B cell (primary cell): ENCODE measurements at regions not wholly inside any gene's neighbourhood (a gene's known extent, or its start where the extent isn't known, plus 50 kb on each side); places are given as distances from the start of the nearest gene placed in this dataset.

Experiments used
- ATAC-seq: fragments of 200-7000 bp; cut with Tn5 transposase; one replicate; pipeline ENCODE4 v1.10.0; 2021; ENCODE audit warnings: low read depth, mild to moderate bottlenecking, moderate number of reproducible peaks, moderate library complexity
- CTCF ChIA-PET: fragments of 350-600 bp; sonication (Branson Sonifier 250); formaldehyde crosslinking; loops from one replicate; lab custom pipeline; 2021; ENCODE audit warnings: antibody characterized with exemption, inconsistent platforms; lab: Charles Lee
- POLR2A ChIA-PET: fragments of 350-600 bp; sonication (Branson Sonifier 250); formaldehyde crosslinking; loops from one replicate; lab custom pipeline; 2021; ENCODE audit warnings: antibody characterized with exemption; lab: Charles Lee
- DNase-seq: peaks from one replicate; pipeline ENCODE4 v3.0.0; 2013
- H2AFZ ChIP-seq: 2 replicates; pipeline ENCODE4 v1.6.1; 2012; ENCODE audit warnings: mild to moderate bottlenecking, low read depth, low read length; ENCODE audit not compliant: insufficient read depth, poor library complexity, severe bottlenecking
- H3K27ac ChIP-seq, 2 donors: 1 replicate in 1 of 2; 2 replicates in 1 of 2; pipeline ENCODE4 v1.5.1; 2012 to 2013; ENCODE audit warnings: low read length in 2 of 2, mild to moderate bottlenecking in 2 of 2, moderate library complexity in 1 of 2
- H3K27me3 ChIP-seq, 4 experiments: fragments of 200-600 bp in 1 of 4; sonication (generic) in 1 of 4; replicated peaks in 1 of 4; 1 replicate in 2 of 4; 2 replicates in 2 of 4; pipeline versions ENCODE4 v1.6.1 to v1.7.0; 2013 to 2016; ENCODE audit warnings: low read length in 3 of 4, mild to moderate bottlenecking in 2 of 4, mixed read lengths in 1 of 4, moderate library complexity in 1 of 4; ENCODE audit not compliant: insufficient read depth in 4 of 4, control insufficient read depth in 3 of 4; ENCODE audit errors: control extremely low read depth in 1 of 4
- H3K36me3 ChIP-seq, 2 experiments: replicated peaks in 1 of 2; 1 replicate in 1 of 2; 2 replicates in 1 of 2; pipeline versions ENCODE4 v1.6.1 to v1.7.1; 2013; ENCODE audit warnings: low read length in 1 of 2; ENCODE audit not compliant: insufficient read depth in 2 of 2, control insufficient read depth in 1 of 2; ENCODE audit errors: control extremely low read depth in 1 of 2, extremely low read depth in 1 of 2
- H3K4me1 ChIP-seq, 2 donors: fragments of 200-600 bp in 1 of 2; sonication (generic) in 1 of 2; 1 replicate in 1 of 2; 2 replicates in 1 of 2; pipeline versions ENCODE4 v1.5.1 to v1.6.1; 2013 to 2017; ENCODE audit warnings: low read length in 2 of 2; ENCODE audit not compliant: control insufficient read depth in 2 of 2, insufficient read depth in 2 of 2
- H3K4me2 ChIP-seq: replicated peaks from 2 replicates; pipeline ENCODE3; 2012; ENCODE audit warnings: mild to moderate bottlenecking, low read depth, low read length; ENCODE audit not compliant: poor library complexity, severe bottlenecking
- H3K4me3 ChIP-seq, 5 experiments: fragments of 200-600 bp in 1 of 5; sonication (generic) in 1 of 5; 1 replicate in 3 of 5; 2 replicates in 2 of 5; pipeline versions ENCODE4 v1.5.1 to v1.7.0; 2011 to 2016; ENCODE audit warnings: low read length in 4 of 5, mild to moderate bottlenecking in 4 of 5, low read depth in 2 of 5, control low read depth in 1 of 5, moderate library complexity in 1 of 5; ENCODE audit not compliant: insufficient read depth in 1 of 5; ENCODE audit errors: control extremely low read depth in 1 of 5, extremely low read depth in 1 of 5
- H3K79me2 ChIP-seq: fragments of 200-600 bp; sonication (generic); one replicate; pipeline ENCODE4 v1.6.0; 2016; ENCODE audit warnings: low read length; ENCODE audit not compliant: control insufficient read depth, insufficient read depth
- H3K9ac ChIP-seq: fragments of 200-600 bp; sonication (generic); 2 replicates; pipeline ENCODE4 v1.6.1; 2017; ENCODE audit warnings: mild to moderate bottlenecking, low read length, moderate library complexity
- H3K9me3 ChIP-seq, 3 donors: one replicate each; pipeline versions ENCODE4 v1.6.1 to v1.7.1; 2013; ENCODE audit warnings: low read length in 2 of 3; ENCODE audit not compliant: control insufficient read depth in 2 of 3, insufficient read depth in 1 of 3; ENCODE audit errors: control extremely low read depth in 1 of 3
- H4K20me1 ChIP-seq: 2 replicates; pipeline ENCODE4 v1.6.0; 2012; ENCODE audit warnings: mild to moderate bottlenecking, low read length; ENCODE audit not compliant: insufficient read depth, control insufficient read depth, poor library complexity, severe bottlenecking
- H3K27ac Mint-ChIP-seq: one replicate; pipeline ENCODE4 v1.8.0; 2021; ENCODE audit warnings: mixed read lengths
- H3K27me3 Mint-ChIP-seq: one replicate; pipeline ENCODE4 v1.8.0; 2021; ENCODE audit warnings: mixed read lengths
- H3K4me1 Mint-ChIP-seq: one replicate; pipeline ENCODE4 v1.8.0; 2021; ENCODE audit warnings: mixed read lengths
- H3K4me3 Mint-ChIP-seq: one replicate; pipeline ENCODE4 v1.8.0; 2021; ENCODE audit warnings: mixed read lengths
- H3K9me3 Mint-ChIP-seq: one replicate; pipeline ENCODE4 v1.8.0; 2022; ENCODE audit warnings: mixed read lengths; ENCODE audit not compliant: insufficient read depth
- EZH2 ChIP-seq: IDR thresholded peaks from 2 replicates; pipeline ENCODE4 v1.6.1; 2012; ENCODE audit warnings: borderline replicate concordance, low read depth, mild to moderate bottlenecking, moderate library complexity, low read length; ENCODE audit not compliant: insufficient read depth, poor library complexity, severe bottlenecking
- WGBS: methylation state at CpG from one replicate; pipeline ENCODE4 v1.1.5; 2013; ENCODE audit warnings: missing lambda C conversion rate; ENCODE audit not compliant: insufficient coverage; 5-methylcytosine and 5-hydroxymethylcytosine counted together
- intact Hi-C: fragments of 100-400 bp; cut with micrococcal nuclease; formaldehyde crosslinking; loops from one replicate; pipeline ENCODE4 v1.10.0; 2022
- TF ChIP-seq, protein P1 (sequence below): fragments of 200-600 bp; IDR thresholded peaks from one replicate; pipeline ENCODE4 v1.8.0; 2022; ENCODE audit warnings: antibody characterized with exemption, mild to moderate bottlenecking

- Mint-ChIP-seq H3K27me3 (peaks cover 20% of the 10 kb centered on the region), H3K4me3 (no peak overlapping the region), H3K4me1 (no peaks in the 10 kb centered on the region), H3K9me3 (no peaks in the 10 kb centered on the region), H3K27ac (no peak overlapping the region)
- H3K4me3 ChIP-seq, result no peak overlapping the region
- ChIA-PET CTCF (no interaction called here), POLR2A (no interaction called here)
- no peak overlapping the region for H2AFZ ChIP-seq
- no peaks in the 10 kb centered on the region for H3K27me3 ChIP-seq
- no CpG with 5 or more reads among the region's 3 CpGs for WGBS
- H3K4me2 ChIP-seq, result no peak overlapping the region
- H3K79me2 ChIP-seq, result no peaks in the 10 kb centered on the region
- ATAC-seq, result no peak
- no peak overlapping the region for H3K27ac ChIP-seq
- DNase-seq, result no peak
- H3K4me1 ChIP-seq, result no peaks in the 10 kb centered on the region
- H3K9ac ChIP-seq, result no peak overlapping the region
- no peaks in the 10 kb centered on the region for H3K36me3 ChIP-seq
- TF ChIP-seq EZH2, result no peak
- TF ChIP-seq, protein P1, sequence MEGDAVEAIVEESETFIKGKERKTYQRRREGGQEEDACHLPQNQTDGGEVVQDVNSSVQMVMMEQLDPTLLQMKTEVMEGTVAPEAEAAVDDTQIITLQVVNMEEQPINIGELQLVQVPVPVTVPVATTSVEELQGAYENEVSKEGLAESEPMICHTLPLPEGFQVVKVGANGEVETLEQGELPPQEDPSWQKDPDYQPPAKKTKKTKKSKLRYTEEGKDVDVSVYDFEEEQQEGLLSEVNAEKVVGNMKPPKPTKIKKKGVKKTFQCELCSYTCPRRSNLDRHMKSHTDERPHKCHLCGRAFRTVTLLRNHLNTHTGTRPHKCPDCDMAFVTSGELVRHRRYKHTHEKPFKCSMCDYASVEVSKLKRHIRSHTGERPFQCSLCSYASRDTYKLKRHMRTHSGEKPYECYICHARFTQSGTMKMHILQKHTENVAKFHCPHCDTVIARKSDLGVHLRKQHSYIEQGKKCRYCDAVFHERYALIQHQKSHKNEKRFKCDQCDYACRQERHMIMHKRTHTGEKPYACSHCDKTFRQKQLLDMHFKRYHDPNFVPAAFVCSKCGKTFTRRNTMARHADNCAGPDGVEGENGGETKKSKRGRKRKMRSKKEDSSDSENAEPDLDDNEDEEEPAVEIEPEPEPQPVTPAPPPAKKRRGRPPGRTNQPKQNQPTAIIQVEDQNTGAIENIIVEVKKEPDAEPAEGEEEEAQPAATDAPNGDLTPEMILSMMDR, result no peak
- peaks cover 0 to 4% (median 0%) of the 10 kb centered on the region in 3 donors for H3K9me3 ChIP-seq
- intact Hi-C loops, result no loop called here
- H4K20me1 ChIP-seq, result no peaks in the 10 kb centered on the region
Measured at GRCh38 chr1:199671684-199672083, 355.8 kb upstream of the NR5A2 start.

GRCh38 chr1:199675937-199676336 is 351.6 kb upstream of the NR5A2 start:
- no peak overlapping the region for H3K4me3 ChIP-seq
- ChIA-PET CTCF (interaction anchor here (2.7 kb wide), 1 partner anchor 9 kb away, joined by 17 read pairs; no protein-coding TSS in a partner anchor), POLR2A (no interaction called here)
- no peak overlapping the region for H3K9ac ChIP-seq
- no peak overlapping the region for H2AFZ ChIP-seq
- 90% methylated on average over 2 of the region's 3 CpGs for WGBS
- no peaks in the 10 kb centered on the region for H3K36me3 ChIP-seq
- H3K9me3 ChIP-seq, result no peaks in the 10 kb centered on the region
- no peaks in the 10 kb centered on the region for H3K79me2 ChIP-seq
- no peaks in the 10 kb centered on the region for H3K4me1 ChIP-seq
- Mint-ChIP-seq H3K27ac (no peak overlapping the region), H3K4me1 (no peaks in the 10 kb centered on the region), H3K9me3 (no peaks in the 10 kb centered on the region), H3K27me3 (peaks cover 12% of the 10 kb centered on the region), H3K4me3 (no peak overlapping the region)
- H3K4me2 ChIP-seq, result no peak overlapping the region
- no peak overlapping the region for H3K27ac ChIP-seq
- DNase-seq, result no peak
- no peaks in the 10 kb centered on the region for H4K20me1 ChIP-seq
- intact Hi-C loops, result no loop called here
- no peak for ATAC-seq
- TF ChIP-seq, protein P1, result no peak
- TF ChIP-seq EZH2, result no peak
- H3K27me3 ChIP-seq, result peaks cover 0 to 4% (median 0%) of the 10 kb centered on the region in 4 experiments
